GF-D8 (cell line): ENCODE measurements at regions not wholly inside any gene's neighbourhood (a gene's known extent, or its start where the extent isn't known, plus 50 kb on each side); places are given as distances from the start of the nearest gene placed in this dataset.

ENCODE experiments used
- DNase-seq: peaks from one replicate; lab custom pipeline; 2025; lab: John Stamatoyannopoulos, UW

DNA sequence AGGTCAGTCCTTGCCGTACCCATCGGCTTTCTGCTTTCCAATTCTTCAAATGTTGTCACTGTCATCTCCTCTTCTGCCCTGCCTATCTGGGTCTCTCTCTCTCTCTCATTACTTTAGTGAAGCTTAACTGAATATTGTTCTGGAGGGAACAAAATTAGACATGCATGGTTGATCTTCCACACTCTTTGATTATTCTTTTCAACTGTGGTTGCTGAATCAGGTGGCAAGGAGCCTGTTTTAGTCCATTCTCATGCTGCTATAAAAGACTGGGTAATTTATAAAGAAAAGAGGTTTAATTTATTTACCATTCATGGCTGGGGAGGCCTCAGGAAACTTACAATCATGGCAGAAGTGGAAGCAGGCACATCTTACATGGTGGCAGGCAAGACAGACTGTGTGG lies 157.9 kb downstream of the ARL4C start:
- DNase-seq, result no peak

DNA sequence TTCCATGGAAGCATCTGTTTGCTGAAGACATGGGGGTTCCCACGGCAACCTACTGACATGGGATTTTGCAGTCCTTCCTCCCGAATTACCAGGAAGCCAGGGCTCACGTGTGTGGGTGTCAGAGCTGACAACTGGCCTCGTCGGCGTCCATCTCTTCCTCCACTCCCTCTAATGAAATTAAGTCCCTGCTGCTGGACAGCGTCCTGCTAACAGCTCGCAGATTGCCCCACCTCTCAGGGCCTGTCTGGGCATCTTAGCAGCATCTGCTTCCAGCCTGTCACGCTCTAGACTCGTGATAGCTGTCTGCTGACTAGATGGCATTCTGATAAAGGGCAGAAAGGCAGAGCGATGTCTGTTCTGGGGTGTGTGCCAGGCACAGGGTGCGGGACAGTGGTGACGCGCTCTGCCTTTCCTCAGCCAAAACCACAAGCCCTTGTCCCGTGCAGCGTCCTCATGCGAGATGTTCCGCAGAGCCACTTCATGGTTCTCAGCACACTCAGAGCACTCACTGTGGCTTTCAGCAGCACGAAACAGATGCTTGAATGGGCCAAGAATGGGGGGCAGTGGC lies 161.1 kb downstream of the ARL4C start:
- no peak for DNase-seq

DNA sequence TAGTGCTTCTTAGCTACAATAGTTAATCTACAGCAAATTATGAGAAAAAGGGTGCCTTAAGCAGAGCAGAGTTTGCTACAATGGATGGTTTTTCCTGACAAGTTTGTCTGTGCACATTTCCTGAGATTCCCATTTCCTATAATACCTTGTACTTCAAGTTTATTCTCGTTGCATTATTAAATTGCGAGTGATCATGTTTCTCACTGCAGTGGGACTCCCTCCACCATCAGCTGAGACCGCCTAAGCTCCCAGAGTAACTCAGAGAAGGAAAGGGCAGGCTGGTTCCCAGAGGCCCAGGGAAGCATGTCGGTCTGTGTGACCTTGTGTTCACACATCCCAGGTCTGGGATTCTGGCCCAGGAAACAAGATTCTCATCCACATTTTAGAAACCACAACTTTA lies 162.1 kb downstream of the ARL4C start:
- DNase-seq, result no peak

DNA sequence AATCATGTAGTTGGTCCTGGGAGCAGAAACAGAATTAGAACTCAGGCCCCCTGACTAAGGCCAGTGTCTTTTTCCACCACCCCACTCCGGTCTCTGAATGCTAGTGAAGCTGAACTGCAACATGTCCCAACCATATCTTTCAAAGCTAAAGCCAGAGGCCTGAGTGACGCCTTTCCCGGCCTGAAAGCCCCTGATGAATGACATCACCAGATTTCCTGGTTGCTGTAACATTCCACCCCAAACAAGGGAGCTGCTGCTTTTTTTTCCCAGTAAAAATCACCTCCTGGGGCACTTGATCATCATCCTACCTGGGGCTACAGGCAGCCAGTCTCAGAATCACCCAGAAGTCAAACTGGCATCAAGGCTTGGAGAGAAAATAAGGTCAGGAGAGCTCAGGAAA lies 162.7 kb downstream of the ARL4C start:
- no peak for DNase-seq

DNA sequence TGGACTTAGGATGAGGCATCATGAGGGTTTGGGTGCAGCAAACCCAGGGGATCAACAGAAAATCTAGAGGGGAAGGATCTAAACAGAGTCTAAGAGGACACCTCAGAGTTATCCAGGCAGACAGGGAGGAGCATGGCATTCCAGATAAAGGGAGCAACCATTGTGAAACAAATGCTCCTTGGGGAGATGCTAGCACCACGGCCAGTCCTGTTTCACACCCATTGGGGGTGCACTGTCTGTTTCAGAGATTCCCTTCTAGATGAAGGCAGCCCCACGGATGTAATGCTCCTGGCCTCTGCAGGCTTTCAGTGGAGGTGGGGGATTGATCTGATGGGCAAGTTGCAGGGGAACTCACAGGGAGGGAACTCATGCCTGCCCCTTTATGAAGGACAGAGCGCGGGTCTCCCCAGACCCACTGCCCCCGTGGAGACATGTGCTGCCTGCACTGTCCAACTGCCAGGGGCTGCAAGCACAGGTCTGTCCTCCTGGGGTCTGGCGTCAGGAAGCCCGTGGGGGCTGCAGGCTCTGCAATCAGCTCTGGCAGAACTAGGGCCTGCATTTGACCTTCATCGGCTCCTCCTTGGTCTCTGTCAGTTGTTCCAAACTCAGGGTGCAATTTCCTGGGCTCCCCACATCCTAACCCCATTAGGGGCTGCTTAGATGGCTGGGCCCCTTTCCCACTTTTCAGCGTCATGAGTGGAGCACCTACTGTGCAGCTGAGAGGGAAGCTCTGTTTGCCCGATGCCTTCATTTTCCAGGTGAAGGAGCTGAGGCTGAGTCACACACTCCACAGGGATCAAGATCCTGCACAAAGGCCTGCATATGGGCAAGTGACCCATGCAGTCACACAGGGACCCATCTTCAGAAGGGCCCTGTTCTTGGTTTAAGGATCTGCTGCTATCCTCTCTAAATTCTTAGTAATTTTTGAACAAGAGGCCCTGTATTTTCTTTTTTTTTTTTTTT lies 163.4 kb downstream of the ARL4C start:
- DNase-seq, result no peak

DNA sequence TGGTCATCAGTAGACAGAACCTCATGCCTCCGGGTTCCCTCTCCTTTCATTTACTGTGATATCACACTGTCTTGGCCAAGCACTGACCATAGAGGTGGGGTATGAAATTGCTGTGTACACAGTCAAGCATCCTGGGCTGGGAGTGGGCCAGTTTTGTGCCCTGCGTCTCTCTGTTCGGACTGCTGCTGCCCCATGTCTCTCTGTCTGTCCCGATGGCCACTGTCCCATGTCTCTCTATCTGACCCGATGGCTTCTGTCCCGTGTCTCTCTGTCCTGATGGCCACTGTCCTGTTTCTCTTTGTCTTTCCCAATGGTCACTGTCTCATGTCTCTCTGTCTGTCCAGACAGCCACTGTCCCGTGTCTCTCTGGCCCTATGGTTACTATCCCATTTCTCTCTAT lies 164.9 kb downstream of the ARL4C start:
- no peak for DNase-seq

DNA sequence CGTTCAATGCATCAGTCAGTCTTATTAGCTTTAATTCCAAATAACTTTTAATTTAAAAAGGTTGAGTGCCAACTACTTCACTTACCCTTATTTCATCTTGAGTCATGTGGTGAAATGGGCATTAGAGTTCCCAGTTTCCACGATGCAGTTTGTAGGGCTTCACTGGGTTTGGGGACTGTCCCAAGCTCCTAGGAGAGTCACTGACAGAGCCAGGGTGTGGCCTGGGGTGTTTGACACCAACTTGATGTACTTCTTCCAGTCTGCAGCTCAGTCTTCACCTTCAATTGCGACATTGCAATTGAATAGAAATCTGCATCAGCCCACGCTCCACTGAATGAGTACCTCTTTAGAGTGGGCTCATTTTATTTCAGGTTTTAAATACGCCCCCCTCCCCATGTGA lies 165.3 kb downstream of the ARL4C start:
- no peak for DNase-seq

DNA sequence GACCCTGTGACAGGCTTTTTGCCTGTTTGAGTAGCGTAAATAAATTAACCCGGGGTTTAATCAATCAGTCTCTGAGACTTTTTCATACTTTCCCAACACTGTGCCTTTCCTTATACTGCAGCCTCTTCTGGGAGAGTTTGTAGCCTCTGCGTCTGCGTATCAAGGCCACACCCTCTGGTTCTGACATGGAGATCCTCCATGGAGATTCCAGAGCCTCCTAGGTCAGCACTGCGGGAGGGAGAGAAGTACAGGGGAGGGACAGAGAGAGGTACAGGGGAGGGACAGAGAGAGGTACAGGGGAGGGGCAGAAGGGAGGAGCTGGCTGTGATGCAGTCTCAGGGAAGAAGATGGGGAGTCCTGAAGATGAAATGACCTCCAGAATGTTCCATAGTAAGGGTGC lies 166.0 kb downstream of the ARL4C start:
- DNase-seq, result no peak

DNA sequence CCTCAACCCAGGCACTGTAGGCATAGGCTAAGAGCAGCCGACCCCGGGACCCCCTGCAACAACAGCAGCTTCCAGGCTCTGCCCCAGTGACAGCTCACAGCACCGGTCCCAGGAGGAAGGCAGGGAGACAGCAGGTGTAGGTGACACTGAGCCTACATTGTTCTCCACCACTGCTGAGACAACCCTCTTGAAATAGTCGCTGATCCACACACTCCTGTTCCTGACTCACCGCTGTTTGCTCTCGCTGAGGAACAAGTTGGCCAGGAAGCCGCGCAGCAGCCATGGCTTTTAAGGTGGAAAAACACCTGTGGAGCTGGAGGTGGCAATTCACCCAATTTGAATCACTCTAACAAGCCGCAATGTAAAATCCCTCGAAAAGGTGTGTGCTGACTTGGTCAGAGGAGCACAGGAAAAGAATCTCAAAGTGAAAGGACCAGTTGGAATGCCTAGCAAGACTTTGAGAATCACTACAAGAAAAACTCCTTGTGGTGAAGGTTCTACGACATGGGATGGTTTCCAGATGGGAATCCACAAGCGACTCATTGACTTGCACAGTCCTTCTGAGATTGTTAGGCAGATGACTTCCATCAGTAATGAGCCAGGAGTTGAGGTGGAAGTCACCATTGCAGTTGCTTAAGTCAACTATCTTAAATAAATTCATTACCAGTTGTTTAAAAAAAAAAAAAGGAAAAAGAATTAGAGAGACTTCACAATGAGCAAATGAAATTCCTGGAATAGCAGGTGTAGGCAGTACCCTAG lies 167.5 kb downstream of the ARL4C start:
- DNase-seq, result no peak

DNA sequence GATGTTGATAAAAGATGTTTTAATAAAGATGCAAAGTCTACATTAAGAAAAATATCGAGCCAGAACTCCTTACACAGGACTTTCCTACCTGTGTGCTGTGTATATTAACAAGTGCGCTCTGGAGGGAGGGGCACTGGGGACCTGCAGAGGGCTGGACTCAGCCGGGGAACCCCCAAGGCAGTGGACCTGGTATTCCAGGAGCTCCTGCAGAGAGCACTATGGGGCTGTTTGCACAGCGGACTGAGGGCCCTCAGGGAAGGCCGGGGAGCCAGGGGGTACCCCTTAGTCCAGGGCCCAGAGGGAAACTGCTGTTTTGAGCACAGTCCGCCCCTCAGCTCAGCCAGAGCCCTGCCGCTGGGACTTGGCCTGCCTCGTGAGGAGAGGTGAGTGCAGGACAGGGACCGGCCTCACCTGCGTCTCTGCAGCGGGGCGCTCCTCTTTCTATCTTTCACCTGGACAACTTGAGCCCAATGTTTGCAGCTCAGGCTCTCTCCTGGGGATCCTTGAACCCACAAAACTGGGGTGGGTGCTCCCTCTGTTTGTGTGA lies 168.4 kb downstream of the ARL4C start:
- no peak for DNase-seq

DNA sequence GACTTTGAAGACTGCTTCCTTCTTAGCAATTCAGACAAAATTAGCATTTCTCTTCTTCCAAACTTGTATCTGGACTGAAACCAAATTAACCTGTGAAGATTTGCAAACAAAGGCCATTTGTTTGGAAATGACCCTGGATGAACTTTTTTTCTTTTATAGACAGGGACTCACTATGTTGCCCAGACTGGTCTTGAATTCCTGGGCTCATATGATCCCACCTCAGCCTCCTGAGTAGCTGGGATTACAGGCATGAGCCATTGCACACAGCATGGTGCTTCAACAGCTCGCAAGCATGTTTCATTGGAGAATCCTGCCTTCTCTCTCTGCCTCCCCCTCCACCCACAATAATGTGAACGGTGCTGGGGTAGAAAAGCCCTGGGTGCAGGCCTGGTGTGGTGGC lies 170.2 kb downstream of the ARL4C start:
- no peak for DNase-seq

DNA sequence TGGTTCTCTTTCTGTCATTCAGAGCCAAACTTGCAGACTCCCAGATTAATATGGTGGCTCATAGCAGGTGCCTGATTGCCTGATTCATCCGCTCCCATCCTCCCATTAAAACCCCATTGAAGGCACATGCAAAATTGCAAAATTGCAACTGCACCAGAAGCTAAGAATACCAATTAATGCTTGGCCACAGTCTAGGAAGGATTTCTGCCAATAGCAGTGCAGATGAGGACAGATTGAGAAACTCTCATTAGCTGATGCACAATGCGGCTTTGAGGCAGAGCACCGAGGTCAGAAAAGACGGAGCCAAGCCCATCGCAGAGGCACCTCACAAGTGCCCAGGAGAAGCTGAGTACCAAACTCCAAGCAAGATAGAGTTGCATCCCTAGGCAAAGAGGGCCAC lies 172.8 kb downstream of the ARL4C start:
- no peak for DNase-seq

DNA sequence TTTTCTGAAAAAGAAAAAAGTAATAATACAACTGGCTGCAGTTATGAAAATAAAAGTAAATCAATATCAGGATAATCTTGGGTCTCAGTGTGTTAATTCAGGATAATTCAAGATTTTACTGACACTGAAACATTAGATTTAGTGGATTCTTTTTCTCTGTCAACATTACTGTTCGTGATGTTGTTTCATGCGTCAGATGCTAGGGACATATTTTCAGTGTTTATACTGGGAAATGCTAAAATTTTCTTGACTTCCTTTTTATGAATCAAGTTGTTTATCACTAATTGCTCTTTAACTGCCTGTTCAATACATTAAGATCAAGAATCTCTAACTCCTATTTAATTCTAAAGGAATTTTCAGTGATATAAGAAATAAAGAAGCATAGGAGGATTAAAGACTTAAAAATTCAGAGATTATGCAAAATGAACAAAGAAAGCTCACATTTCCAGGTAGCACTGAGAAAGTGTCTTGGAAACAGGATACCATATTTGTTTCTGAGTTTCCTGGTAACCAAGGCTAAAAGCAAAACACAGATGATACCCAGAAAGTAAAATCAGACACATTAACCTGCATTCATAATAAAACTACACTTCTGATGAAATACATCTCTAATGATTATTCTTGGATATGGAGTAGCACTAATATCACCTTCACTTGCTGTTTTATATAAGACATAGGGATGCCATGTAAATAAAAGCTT lies 174.0 kb downstream of the ARL4C start:
- DNase-seq, result no peak

DNA sequence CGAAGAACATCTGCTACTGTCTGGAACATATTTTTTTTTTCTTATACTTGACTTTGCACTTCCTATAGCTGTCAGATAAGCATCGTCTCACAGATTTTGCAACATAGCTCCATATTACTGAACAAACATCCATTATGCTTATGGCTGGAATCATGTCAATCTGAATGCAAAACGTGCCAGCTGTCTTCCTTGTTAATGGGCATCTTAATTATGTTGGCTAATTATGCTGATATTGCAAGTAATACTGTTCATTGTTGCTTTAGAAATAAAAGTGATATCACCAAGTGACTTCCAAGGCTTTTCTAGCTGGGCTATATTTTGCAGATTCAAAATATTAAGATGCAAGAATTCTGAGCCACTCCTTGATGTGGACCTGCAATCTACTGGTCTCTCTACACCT lies 176.8 kb downstream of the ARL4C start:
- DNase-seq, result no peak

DNA sequence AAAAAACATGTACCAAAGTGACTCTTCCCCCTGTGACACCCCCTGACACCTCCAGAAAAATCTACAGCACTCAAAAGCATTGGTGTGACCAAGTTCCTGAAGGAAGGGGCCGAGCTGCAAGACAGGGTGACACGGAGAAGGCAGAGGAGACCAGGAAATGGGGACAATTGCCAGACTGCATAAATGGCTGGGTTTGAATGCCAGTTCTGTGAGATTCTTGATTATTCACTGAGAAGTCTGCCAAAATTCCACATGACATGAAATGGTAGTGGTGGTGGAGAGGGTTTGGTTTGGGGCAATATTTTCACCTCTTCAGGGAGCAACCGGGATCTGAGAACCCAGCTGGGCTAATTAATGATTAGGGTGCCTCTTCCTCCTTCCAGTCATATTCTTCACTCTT lies 178.5 kb downstream of the ARL4C start:
- no peak for DNase-seq

DNA sequence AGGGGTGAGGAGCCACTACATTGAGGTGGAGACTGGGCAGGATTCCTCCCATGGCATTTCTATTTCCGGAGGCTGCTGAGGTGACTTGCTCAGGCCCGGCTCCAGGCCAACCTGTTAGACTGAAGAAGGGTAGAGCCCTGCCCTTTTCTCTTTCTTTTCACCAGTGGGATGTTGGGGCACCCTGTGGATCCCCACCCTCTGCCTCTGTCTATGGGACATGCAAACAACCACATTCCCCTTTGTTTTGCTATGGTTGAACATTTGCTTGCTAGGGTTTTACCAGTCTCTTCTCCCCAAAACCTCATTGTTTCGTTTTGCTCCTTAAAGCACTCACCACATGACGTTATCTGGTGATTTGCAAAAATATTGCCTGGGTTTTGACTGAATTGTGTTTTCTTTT lies 183.3 kb downstream of the ARL4C start:
- DNase-seq, result no peak

DNA sequence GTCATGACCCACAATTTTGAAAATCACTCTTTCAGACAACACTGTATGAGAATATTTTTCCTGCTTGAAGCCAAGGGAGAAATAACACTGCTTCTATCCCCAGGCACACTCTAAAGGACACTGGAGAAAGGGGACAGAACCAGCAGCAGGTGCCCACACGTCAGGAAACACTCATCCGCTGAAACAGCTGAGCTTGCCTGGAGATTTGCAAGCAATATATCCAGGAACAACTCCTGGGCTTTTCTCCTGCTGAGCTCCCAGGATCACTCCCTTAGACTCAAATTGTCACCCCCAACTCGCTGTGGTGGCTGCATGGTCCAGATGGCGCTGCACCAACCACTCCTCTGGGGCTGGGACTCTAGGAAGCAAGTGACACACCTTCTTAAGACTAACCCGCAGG lies 186.7 kb downstream of the ARL4C start:
- DNase-seq, result no peak

DNA sequence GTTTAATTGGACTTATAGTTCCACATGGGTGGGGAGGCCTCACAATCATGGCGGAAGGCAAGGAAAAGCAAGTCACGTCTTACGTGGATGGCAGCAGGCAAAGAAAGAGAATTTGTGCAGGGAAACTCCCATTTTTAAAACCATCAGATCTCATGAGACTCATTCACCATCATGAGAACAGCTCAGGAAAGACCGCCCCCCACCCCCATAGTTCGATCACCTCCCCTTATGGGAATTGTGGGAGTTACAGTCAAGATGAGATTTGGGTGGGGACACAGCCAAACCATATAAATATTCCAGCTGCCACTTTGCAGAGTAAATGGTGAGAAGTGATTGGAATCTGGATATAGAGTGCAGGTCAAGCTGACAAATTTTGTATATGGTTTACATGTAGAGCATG lies 187.4 kb downstream of the ARL4C start:
- DNase-seq, result no peak

DNA sequence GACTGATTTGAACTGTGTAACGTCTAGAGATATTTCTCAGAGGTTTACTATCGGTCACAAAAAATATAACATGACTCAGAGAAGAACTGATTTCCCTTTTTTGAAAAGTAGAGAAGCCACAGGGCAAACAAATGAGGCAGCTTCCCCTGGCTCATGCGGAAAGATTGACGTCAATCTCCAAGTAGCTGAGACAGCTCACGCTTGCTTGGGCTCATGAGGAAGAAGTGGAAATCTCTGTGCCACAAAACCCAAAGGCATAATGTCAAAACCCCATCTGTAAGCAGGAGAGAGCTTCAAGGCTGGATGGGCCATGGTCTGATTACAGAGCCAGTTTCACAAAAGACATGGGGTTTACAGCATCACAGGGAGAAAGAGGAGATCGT lies 188.1 kb downstream of the ARL4C start:
- no peak for DNase-seq

DNA sequence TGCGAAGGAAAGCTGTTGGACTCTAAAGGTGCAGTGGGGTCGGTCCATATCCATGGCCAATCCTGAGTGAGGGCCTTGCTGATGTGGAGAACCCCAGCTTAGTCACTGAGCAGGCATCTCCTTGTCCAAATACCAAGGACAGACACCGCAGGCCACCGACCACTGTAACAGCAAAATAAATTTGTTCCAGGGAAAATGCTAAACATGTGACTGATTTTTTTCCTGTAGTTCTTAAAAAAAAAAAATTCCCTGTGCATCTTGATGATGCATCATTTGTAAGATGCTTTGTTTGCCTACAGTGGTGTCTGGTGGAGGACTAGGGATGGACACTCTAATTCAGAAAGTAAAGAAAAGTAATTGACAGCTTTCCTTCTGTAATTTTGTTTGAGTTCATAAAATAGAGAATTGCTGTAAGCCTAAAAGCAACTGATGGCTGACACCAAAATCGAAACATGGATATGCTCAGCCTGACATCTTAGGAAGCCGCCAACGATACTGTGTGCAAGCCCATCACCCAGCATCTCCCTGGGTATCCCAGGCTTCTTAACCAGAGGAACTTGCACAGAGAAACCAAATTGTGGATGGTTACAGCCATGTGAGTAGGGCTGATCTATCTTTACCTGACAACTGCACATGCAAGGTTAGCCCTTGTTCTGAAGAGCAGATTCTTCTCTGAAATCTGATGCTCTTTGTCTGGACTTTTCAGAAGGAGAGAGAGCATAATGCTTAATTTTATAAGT lies 188.6 kb downstream of the ARL4C start:
- DNase-seq, result no peak

DNA sequence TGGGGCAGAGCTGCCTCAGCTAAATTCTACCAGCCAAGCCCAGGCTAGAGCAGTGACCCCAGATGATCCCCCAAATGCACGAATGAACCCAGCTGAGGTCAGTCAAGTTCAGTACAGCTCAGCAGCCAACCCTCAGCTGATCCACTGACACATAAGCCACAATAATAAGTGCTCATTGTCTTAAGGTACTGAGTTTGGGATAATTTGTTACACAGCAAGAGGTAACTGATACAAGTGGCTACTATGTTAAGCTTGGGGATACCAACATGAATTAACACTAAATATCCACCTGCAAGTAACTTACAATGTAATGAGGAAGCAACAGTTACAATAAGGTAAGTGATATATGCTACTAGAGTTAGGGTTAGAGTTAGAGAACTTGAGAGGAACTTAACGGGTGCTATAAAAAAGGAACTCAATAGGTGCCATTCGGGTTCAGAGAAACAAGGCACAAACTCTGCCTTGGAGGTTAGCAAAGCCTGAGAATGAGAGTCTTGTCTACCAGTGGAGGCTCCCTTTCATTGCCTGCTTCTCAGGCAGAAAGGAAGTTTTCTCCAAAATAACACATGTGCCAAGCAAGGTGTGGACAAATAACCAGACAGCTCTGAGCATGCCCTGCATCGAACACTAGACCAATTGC lies 189.4 kb downstream of the ARL4C start:
- no peak for DNase-seq
